Astrocyte of the cerebellum (primary cell): ENCODE measurements at regions not wholly inside any gene's neighbourhood (a gene's known extent, or its start where the extent isn't known, plus 50 kb on each side); places are given as distances from the start of the nearest gene placed in this dataset.

Source experiments
- DNase-seq: peaks from one replicate; pipeline ENCODE4 v3.0.0-alpha.2; 2011; ENCODE audit warnings: low read depth
- H3K4me3 ChIP-seq: 2 replicates; pipeline ENCODE4 v1.5.1; 2011; ENCODE audit warnings: mild to moderate bottlenecking, low read depth, low read length, moderate library complexity
- in situ Hi-C: cut with HindIII; loops from 2 replicates; pipeline ENCODE4 v1.10.0; 2017; ENCODE audit warnings: low sequenced_read_pairs
- TF ChIP-seq, protein P1 (sequence below): IDR thresholded peaks from 2 replicates; pipeline ENCODE4 v1.5.1; 2012; ENCODE audit warnings: low read length, low read depth, moderate library complexity, mild to moderate bottlenecking; ENCODE audit errors: missing control alignments

DNA sequence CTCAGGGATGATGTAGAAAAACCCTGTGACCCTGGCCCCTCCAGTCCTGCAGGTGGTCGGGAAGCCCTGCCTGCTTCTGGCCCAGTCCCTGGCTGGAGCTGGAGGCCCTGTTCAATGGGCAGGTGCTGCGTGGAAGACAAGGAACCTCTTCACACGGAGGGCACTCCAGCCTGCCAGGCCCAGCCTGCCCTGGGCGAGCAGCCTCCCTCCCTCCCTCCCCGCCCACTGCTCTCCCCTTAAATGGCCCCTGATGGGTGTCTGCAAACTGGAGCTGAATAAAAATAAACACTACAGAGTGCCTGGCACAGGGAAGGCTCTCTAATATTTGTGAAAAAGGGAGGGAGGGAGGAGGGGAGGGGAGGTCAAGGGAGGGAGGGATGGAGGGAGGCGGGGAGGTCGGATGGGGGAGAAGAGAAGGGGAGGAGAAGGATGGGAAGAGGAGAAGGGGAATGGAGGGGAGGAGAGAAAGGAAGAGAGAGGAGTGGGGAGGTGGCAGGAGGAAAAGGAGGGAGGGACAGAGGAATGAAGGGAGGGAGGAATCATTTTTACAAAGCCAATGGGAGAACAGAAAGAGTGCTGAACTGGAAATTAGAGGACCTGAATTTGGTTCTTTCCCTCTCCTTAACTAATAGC is 222.8 kb upstream of the TNRC6C start:
- TF ChIP-seq, protein P1, sequence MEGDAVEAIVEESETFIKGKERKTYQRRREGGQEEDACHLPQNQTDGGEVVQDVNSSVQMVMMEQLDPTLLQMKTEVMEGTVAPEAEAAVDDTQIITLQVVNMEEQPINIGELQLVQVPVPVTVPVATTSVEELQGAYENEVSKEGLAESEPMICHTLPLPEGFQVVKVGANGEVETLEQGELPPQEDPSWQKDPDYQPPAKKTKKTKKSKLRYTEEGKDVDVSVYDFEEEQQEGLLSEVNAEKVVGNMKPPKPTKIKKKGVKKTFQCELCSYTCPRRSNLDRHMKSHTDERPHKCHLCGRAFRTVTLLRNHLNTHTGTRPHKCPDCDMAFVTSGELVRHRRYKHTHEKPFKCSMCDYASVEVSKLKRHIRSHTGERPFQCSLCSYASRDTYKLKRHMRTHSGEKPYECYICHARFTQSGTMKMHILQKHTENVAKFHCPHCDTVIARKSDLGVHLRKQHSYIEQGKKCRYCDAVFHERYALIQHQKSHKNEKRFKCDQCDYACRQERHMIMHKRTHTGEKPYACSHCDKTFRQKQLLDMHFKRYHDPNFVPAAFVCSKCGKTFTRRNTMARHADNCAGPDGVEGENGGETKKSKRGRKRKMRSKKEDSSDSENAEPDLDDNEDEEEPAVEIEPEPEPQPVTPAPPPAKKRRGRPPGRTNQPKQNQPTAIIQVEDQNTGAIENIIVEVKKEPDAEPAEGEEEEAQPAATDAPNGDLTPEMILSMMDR, result no peak
- in situ Hi-C loops, result no loop called here
- no peak overlapping the region for H3K4me3 ChIP-seq

DNA sequence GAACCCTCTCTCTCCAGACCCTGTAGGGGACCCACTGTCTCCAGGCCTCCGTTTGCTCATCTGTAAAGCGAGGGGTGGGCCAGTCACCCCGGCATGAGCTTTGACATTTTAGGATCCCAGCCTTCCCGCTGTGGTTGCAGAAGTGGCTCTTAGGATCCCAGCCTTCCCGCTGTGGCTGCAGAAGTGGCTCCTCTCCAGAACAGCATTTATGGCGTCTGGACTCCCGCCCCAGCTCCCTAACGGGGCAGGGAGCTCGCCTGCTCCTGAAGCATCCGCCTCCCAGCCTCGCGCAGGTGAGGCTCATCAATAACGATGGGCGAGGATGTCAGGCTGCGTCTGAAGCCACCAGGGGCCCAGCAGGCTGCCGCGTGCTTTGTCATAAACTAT is 222.3 kb upstream of the TNRC6C start:
- TF ChIP-seq, protein P1, result no peak
- no peak overlapping the region for H3K4me3 ChIP-seq
- no peak for DNase-seq
- in situ Hi-C loops, result no loop called here

More for the DNA sequence above, 222.8 kb upstream of the TNRC6C start:
- DNase-seq, result no peak

DNA sequence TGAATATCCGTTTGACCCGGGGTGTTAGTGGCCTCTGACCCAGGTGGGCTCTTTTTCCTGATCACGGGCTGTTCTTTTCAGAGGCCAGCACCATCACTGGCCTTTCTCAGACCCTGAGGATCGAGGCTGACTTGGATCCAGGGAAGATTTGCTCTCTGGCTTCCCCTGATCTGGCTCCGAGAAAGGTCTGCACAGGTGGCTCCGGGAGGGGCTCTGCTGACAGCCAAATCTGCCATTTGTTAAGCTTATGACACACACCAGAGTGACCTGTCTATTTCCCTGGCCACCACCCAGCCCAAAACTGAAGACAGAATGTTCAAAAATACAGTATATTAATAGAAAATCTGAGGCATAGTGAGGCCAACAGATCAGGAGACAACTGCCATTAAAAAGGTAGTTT is 221.8 kb upstream of the TNRC6C start:
- in situ Hi-C loops, result no loop called here
- TF ChIP-seq, protein P1, result no peak

DNA sequence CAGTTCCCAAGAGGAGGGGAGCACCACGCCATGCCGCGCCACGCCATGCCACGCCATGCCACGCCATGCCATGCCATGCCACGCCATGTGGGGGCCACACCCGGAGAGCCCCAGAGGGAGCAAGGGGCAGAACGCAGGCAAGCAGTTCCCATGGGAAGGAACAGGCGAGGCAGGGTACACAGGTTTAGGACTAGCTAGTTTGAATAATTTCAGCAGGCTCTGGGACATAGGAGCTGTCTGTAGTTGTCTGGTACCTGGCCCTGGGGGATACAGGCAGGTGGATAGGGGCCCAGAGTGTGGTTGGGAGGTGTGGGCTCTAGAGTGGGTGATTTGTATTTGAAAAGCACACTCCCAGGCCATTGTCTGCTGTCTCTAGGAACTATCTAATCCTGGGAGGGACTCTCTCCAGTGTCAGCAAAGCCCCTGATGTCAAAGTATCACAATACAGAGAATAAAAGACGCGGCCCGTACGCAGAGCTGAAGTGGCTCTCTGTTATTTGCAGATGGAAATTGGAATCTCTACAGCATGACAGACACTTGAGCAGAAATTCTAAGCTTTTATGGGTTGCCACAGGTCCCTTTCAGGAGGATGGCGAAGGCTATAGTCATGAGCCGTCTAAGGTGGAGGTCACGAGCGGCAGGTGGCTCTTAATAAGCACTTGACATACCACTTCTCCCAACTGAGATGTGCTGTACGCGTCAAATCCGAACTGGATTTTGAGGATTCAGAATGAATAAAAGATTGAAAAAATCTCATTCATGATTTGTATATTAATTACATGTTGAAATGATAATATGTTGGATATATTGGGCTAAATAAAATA is 220.8 kb upstream of the TNRC6C start:
- TF ChIP-seq, protein P1, result no peak
- no peak overlapping the region for H3K4me3 ChIP-seq
- DNase-seq, result no peak
- in situ Hi-C loops, result no loop called here

More for the DNA sequence above, 221.8 kb upstream of the TNRC6C start:
- H3K4me3 ChIP-seq, result no peak overlapping the region
- DNase-seq, result no peak

DNA sequence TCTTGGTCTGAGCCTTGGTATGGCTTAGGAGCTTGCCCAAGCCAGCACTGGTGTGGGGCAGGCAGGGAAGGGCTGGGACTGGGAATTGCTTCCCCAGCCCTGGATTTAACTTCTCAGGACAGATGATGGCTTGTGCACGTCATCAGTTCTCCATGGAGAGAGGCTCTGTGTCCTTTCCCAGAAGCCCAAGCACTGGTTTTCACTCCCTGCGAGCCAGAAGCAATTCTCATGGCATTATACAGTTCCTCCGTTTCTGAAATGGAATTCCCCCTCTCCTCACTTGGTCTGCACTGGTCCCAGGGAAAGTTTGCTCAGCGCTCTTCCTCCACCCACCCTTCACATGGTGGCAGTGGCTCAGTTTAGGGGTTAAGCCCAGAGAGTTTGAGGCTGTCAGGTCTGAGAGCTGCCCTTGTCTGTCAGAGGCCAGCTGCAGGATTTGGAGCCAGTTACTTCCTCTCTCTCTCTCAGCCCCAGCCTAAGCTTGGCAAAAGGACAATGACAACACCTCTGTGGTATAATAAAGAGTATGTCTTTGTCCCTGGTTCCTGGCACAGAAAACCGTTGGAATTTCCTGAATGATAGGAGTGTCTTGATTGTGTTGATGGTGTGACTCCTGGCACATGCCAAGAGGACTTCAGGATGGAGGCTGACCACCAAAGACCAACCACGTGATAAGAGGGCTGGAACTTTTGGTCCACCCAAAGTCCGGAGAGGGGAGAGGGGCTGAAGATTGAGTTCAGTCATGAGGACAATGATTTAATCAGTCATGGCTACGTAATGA is 219.6 kb upstream of the TNRC6C start:
- TF ChIP-seq, protein P1, result no peak
- DNase-seq, result no peak
- in situ Hi-C loops, result no loop called here
- no peak overlapping the region for H3K4me3 ChIP-seq

DNA sequence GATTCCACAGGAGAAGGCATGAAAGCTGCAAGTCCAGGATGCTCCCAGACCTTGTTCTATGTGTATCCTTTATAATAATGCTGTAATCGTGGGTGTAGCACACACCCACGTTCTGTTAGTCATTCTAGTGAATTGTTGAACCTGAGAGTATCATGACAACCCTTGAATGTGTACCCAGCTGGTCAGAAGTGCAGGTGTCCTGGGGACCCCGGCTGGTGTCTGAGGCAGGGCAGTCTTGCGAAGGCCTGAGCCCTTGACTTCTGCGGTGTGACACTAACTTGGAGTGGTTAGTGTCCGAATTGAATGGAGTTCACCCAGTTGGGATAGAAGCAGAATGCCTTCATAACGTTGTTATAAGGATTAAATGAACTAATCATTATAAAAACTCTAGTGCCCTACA is 218.0 kb upstream of the TNRC6C start:
- no peak overlapping the region for H3K4me3 ChIP-seq
- TF ChIP-seq, protein P1, result no peak
- in situ Hi-C loops, result no loop called here
- DNase-seq, result no peak
